Psoas muscle (tissue), 7 donors: ENCODE measurements at regions not wholly inside any gene's neighbourhood (a gene's known extent, or its start where the extent isn't known, plus 50 kb on each side); places are given as distances from the start of the nearest gene placed in this dataset.

ENCODE experiments used
- ATAC-seq, 4 donors: fragments of 200-7000 bp; cut with Tn5 transposase; one replicate each; pipeline ENCODE4 v1.9.1; 2020; ENCODE audit warnings: moderate library complexity in 3 of 4, mild to moderate bottlenecking in 2 of 4
- DNase-seq, 2 donors: peaks; one replicate each; pipeline ENCODE4 v3.0.0-alpha.2; 2020
- H3K27ac ChIP-seq: fragments of 200-600 bp; one replicate; pipeline ENCODE4 v1.8.0; 2022
- H3K27me3 ChIP-seq, 3 donors: fragments of 200-600 bp in 1 of 3; one replicate each; pipeline versions ENCODE4 v1.6.1 to v1.8.0; 2013 to 2022; ENCODE audit warnings: low read length in 2 of 3, mild to moderate bottlenecking in 2 of 3, moderate library complexity in 1 of 3; ENCODE audit not compliant: insufficient read depth in 3 of 3
- H3K36me3 ChIP-seq, 2 donors: fragments of 200-600 bp in 1 of 2; one replicate each; pipeline versions ENCODE4 v1.6.1 to v1.8.0; 2013 to 2022; ENCODE audit warnings: low read depth in 1 of 2, mild to moderate bottlenecking in 1 of 2, moderate library complexity in 1 of 2; ENCODE audit not compliant: insufficient read depth in 1 of 2
- H3K4me1 ChIP-seq: fragments of 200-600 bp; one replicate; pipeline ENCODE4 v1.8.0; 2022
- H3K4me3 ChIP-seq: fragments of 200-600 bp; one replicate; pipeline ENCODE4 v1.8.0; 2022; ENCODE audit warnings: mild to moderate bottlenecking
- H3K9me3 ChIP-seq: fragments of 200-600 bp; one replicate; pipeline ENCODE4 v1.8.0; 2022
- CTCF ChIP-seq: fragments of 200-600 bp; IDR thresholded peaks from one replicate; pipeline ENCODE4 v1.8.0; 2022; ENCODE audit warnings: antibody characterized with exemption
- WGBS, 3 donors: extraction: QIAGEN DNeasy Blood & Tissue Kit; methylation state at CpG; one replicate each; pipeline versions ENCODE4 v1.1.6 to v1.1.7; 2013; 5-methylcytosine and 5-hydroxymethylcytosine counted together
- intact Hi-C, 2 donors: fragments of 100-400 bp; cut with DNase I; formaldehyde crosslinking; loops; one replicate each; pipeline versions ENCODE4 v1.11.0 to v1.14.2; 2022
- donor health status: healthy with polysubstance abuse.
- donor health status: DM: no; HTN: no; CAD: no; lungs with moderate emphysema.
- donor health status: Bipolar disorder and iron deficiency.
- donor health status: healthy.
- donor health status: DM: yes; HTN: yes; CAD: no.
- donor health status: DM: no; HTN: no; CAD: no.
- donor health status: DM: yes; HTN: yes; CAD: no.

- H3K27ac ChIP-seq = no peak overlapping the region
Measured at GRCh38 chr6:103870970-103871369, 988.7 kb downstream of the HACE1 start.

GRCh38 chr6:103862297-103862696 is 997.4 kb downstream of the HACE1 start:
- no peak for TF ChIP-seq CTCF
- peaks cover 0 to 2% (median 0%) of the 10 kb centered on the region in 3 donors for H3K27me3 ChIP-seq
- H3K4me1 ChIP-seq = no peaks in the 10 kb centered on the region
- H3K4me3 ChIP-seq = no peak overlapping the region
- no peaks in the 10 kb centered on the region for H3K36me3 ChIP-seq
- 59 to 63% (median 61%) methylated on average over 3 of the region's 3 CpGs for WGBS, 3 donors
- DNase-seq (no peak), ATAC-seq (no peak)
- intact Hi-C loops = no loop called here
- no peak overlapping the region for H3K27ac ChIP-seq
- no peaks in the 10 kb centered on the region for H3K9me3 ChIP-seq

More at GRCh38 chr6:103870970-103871369, 988.7 kb downstream of the HACE1 start:
- H3K27me3 ChIP-seq = no peaks in the 10 kb centered on the region
- H3K36me3 ChIP-seq = no peaks in the 10 kb centered on the region
- no peaks in the 10 kb centered on the region for H3K4me1 ChIP-seq
- no peak for DNase-seq
- H3K9me3 ChIP-seq = no peaks in the 10 kb centered on the region
- no peak for ATAC-seq
- intact Hi-C loops = no loop called here
- H3K4me3 ChIP-seq = no peak overlapping the region
- 44 to 67% (median 62%) methylated on average over 2 of the region's 2 CpGs for WGBS, 3 donors
- TF ChIP-seq CTCF = no peak

- no peak overlapping the region for H3K27ac ChIP-seq
- TF ChIP-seq CTCF = no peak
- peaks cover 0 to 2% (median 0%) of the 10 kb centered on the region in 3 donors for H3K27me3 ChIP-seq
- 79 to 86% (median 85%) methylated on average over 2 of the region's 2 CpGs for WGBS, 3 donors
- ATAC-seq (no peak), DNase-seq (no peak)
- no peaks in the 10 kb centered on the region for H3K9me3 ChIP-seq
- no peaks in the 10 kb centered on the region for H3K36me3 ChIP-seq
- no peaks in the 10 kb centered on the region for H3K4me1 ChIP-seq
- intact Hi-C loops = no loop called here
- H3K4me3 ChIP-seq = no peak overlapping the region
Measured at GRCh38 chr6:103858003-103858402, 1001.7 kb downstream of the HACE1 start.

- Histone ChIP-seq H3K9me3 (no peaks in the 10 kb centered on the region), H3K27me3 (peaks cover 0 to 2% (median 0%) of the 10 kb centered on the region in 3 donors), H3K4me1 (no peaks in the 10 kb centered on the region), H3K27ac (no peak overlapping the region), H3K4me3 (no peak overlapping the region), H3K36me3 (no peaks in the 10 kb centered on the region)
- WGBS, 3 donors = 53% methylated on average over 3 of the region's 3 CpGs
- intact Hi-C loops = no loop called here
- DNase-seq = no peak
- TF ChIP-seq CTCF = no peak
- ATAC-seq = no peak
Measured at GRCh38 chr6:103855750-103856149, 1004.0 kb downstream of the HACE1 start.

- no peaks in the 10 kb centered on the region for H3K9me3 ChIP-seq
- DNase-seq (no peak), ATAC-seq (no peak)
- no peak overlapping the region for H3K27ac ChIP-seq
- no peak overlapping the region for H3K4me3 ChIP-seq
- H3K4me1 ChIP-seq = no peaks in the 10 kb centered on the region
- H3K27me3 ChIP-seq = peaks cover 0 to 2% (median 0%) of the 10 kb centered on the region in 3 donors
- no peaks in the 10 kb centered on the region for H3K36me3 ChIP-seq
- TF ChIP-seq CTCF = no peak
- intact Hi-C loops = no loop called here
Measured at GRCh38 chr6:103854059-103854458, 1005.7 kb downstream of the HACE1 start.
